Heart left ventricle (tissue), 16 donors: ENCODE measurements at regions not wholly inside any gene's neighbourhood (a gene's known extent, or its start where the extent isn't known, plus 50 kb on each side); places are given as distances from the start of the nearest gene placed in this dataset.

Experiments
- ATAC-seq, 4 donors: fragments of 200-7000 bp; cut with Tn5 transposase; one replicate each; pipeline ENCODE4 v1.9.1; 2020 to 2022; ENCODE audit warnings: moderate library complexity in 4 of 4, mild to moderate bottlenecking in 3 of 4, moderate number of reproducible peaks in 1 of 4
- DNase-seq, 5 donors: peaks; one replicate each; pipeline ENCODE4 v3.0.0-alpha.2; 2020
- H3K27ac ChIP-seq, 12 donors: fragments of 200-600 bp; sonication (generic) in 4 of 12; one replicate each; pipeline versions ENCODE4 v1.5.0 to v1.8.0; 2016 to 2022; ENCODE audit warnings: mild to moderate bottlenecking in 2 of 12
- H3K27me3 ChIP-seq, 9 donors: fragments of 200-600 bp; sonication (generic) in 2 of 9; one replicate each; pipeline versions ENCODE4 v1.5.1 to v1.8.0; 2016 to 2022; ENCODE audit warnings: mild to moderate bottlenecking in 3 of 9
- H3K36me3 ChIP-seq, 9 donors: fragments of 200-600 bp; sonication (generic) in 2 of 9; one replicate each; pipeline versions ENCODE4 v1.5.0 to v1.8.0; 2018 to 2022; ENCODE audit warnings: mild to moderate bottlenecking in 2 of 9
- H3K4me1 ChIP-seq, 12 donors: fragments of 200-600 bp; sonication (generic) in 4 of 12; one replicate each; pipeline versions ENCODE4 v1.5.0 to v1.8.0; 2016 to 2022; ENCODE audit warnings: mild to moderate bottlenecking in 3 of 12
- H3K4me3 ChIP-seq, 12 donors: fragments of 200-600 bp; sonication (generic) in 4 of 12; one replicate each; pipeline versions ENCODE4 v1.5.0 to v1.8.0; 2017 to 2022; ENCODE audit warnings: mild to moderate bottlenecking in 9 of 12, moderate library complexity in 4 of 12
- H3K9me3 ChIP-seq, 12 donors: fragments of 200-600 bp; sonication (generic) in 4 of 12; one replicate each; pipeline versions ENCODE4 v1.5.0 to v1.8.0; 2016 to 2022; ENCODE audit warnings: mild to moderate bottlenecking in 1 of 12
- POLR2A ChIP-seq, 2 donors: fragments of 450-650 bp; IDR thresholded peaks; one replicate each; pipeline ENCODE4 v1.6.1; 2017; ENCODE audit warnings: antibody characterized with exemption in 2 of 2, mild to moderate bottlenecking in 2 of 2, moderate library complexity in 2 of 2
- WGBS, 4 donors: extraction: QIAGEN DNeasy Blood & Tissue Kit in 2 of 4; methylation state at CpG; one replicate each; pipeline versions ENCODE4 v1.1.5 to v1.1.7; 2013 to 2018; 5-methylcytosine and 5-hydroxymethylcytosine counted together
- intact Hi-C, 10 donors: fragments of 100-400 bp; cut with DNase I; formaldehyde crosslinking; loops; one replicate each; pipeline versions ENCODE4 v1.11.1 to v1.14.2; 2022
- TF ChIP-seq, protein P1 (sequence below), 12 donors: fragments of 200-600 bp; sonication (generic) in 4 of 12; IDR thresholded peaks; one replicate each; pipeline versions ENCODE4 v1.5.0 to v1.8.0; 2018 to 2022; ENCODE audit warnings: antibody characterized with exemption in 12 of 12, mild to moderate bottlenecking in 5 of 12
- donor health status: ischemic (EF 13 %, LVEDD 7.1; RV severe dilation, severe dysfunction).
- donor health status: healthy with polysubstance abuse.
- donor health status: DM: no; HTN: yes; CAD: no.
- donor health status: DM: no; HTN: no; CAD: no.
- donor health status: ischemic (EF 25% LVEDD 6.9; RV normal size, moderate dysfunction).
- donor health status: ischemic (EF 25% LVEDD 5.7; RV mildly dilated, moderate dysfunction).
- donor health status: healthy.
- donor health status: DM: yes; HTN: yes; CAD: no.
- donor health status: ischemic (EF 35%, LVEDD 5.7; RV mildly dilated, moderate dysfunction).
- donor health status: nonischemic (EF 11% LVEDD 7.7; RV severe dilation, severe dysfunction).
- donor health status: DM: yes; HTN: yes; CAD: no.
- donor health status: PGD.
- donor health status: ischemic (EF 29% LVEDD 5.4; RV normal size, mild dysfunction).
- donor health status: nonischemic (EF 23%, LVEDD 6.1; RV moderate dilation, normal function).

DNA sequence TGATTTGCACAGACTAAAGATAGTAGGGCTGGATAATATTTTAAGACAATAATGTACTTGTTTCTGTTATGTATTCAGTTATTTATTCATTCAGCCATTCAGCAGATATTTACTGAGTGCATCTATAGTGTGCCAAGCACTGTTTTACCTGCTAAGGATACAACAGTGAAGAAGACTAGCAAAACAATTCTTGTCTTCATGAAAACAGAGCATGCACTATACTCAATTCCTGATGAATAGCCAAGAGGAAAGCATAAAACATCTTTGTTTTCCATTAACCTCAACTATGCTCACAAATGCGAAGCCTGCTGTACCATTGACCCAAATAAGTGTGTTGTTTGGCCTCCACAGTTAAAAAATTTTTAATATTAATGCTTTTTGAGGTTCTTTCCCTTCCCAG lies 436.7 kb downstream of the BCKDHB start:
- Histone ChIP-seq H3K9me3 (no peaks in the 10 kb centered on the region), H3K27ac (no peak overlapping the region), H3K36me3 (no peaks in the 10 kb centered on the region), H3K27me3 (no peaks in the 10 kb centered on the region), H3K4me3 (no peak overlapping the region), H3K4me1 (peaks cover 0 to 1% (median 0%) of the 10 kb centered on the region in 12 donors)
- no peak for TF ChIP-seq POLR2A (IDR thresholded peaks at IDR 0.05)
- TF ChIP-seq, protein P1, sequence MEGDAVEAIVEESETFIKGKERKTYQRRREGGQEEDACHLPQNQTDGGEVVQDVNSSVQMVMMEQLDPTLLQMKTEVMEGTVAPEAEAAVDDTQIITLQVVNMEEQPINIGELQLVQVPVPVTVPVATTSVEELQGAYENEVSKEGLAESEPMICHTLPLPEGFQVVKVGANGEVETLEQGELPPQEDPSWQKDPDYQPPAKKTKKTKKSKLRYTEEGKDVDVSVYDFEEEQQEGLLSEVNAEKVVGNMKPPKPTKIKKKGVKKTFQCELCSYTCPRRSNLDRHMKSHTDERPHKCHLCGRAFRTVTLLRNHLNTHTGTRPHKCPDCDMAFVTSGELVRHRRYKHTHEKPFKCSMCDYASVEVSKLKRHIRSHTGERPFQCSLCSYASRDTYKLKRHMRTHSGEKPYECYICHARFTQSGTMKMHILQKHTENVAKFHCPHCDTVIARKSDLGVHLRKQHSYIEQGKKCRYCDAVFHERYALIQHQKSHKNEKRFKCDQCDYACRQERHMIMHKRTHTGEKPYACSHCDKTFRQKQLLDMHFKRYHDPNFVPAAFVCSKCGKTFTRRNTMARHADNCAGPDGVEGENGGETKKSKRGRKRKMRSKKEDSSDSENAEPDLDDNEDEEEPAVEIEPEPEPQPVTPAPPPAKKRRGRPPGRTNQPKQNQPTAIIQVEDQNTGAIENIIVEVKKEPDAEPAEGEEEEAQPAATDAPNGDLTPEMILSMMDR (IDR thresholded peaks at IDR 0.05), result no peak
- WGBS, 4 donors, result 68 to 89% (median 77%) methylated on average over 1 of the region's 1 CpG
- intact Hi-C loops, result no loop called here
- ATAC-seq (no peak), DNase-seq (no peak)

DNA sequence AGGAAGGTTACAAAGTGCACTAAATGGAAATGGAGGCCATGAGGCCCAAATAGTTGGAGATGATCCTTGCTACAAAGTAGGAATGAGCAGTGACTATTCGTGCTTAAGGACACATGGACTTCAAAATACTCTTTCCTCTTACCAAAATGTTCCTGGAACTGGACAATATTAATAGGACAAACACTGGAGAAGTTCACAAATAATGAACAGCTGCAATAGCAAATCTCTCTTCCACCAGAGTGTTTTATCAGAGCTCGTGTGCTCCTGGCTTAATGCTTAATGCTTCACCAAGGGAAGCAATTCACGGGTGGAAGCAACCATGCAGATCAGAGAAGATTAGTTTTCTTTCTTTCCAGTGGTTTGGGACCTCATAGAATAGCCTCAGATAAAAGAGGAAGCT lies 435.4 kb downstream of the BCKDHB start:
- Histone ChIP-seq H3K9me3 (no peaks in the 10 kb centered on the region), H3K27me3 (no peaks in the 10 kb centered on the region), H3K36me3 (no peaks in the 10 kb centered on the region), H3K4me3 (no peak overlapping the region), H3K27ac (no peak overlapping the region), H3K4me1 (no peaks in the 10 kb centered on the region)
- intact Hi-C loops, result no loop called here
- no peak for TF ChIP-seq POLR2A (IDR thresholded peaks at IDR 0.05)
- DNase-seq (no peak), ATAC-seq (no peak)
- WGBS, 4 donors, result 34 to 66% (median 52%) methylated on average over 3 of the region's 3 CpGs

DNA sequence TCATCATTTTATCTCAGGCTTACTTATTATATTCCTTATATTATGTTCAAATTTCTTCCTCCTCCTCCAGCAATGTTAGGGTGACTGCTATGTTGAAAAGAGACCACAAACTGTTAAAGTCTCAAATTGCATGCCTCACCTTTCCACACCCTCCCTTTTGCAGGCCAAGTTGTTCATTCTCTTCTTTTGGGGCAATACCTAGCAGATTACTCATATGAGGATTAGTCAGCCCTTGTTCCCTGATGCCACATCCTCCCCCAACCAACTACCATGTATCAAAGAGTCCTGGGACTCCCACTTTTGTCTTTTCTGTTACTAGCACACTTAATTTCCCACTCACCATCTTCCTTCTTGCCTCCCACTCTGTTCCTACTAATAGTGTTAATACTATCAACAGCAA lies 434.7 kb downstream of the BCKDHB start:
- intact Hi-C loops, result no loop called here
- Histone ChIP-seq H3K4me1 (no peaks in the 10 kb centered on the region), H3K9me3 (peaks cover 0 to 6% (median 0%) of the 10 kb centered on the region in 12 donors), H3K4me3 (no peak overlapping the region), H3K27ac (no peak overlapping the region), H3K36me3 (no peaks in the 10 kb centered on the region), H3K27me3 (no peaks in the 10 kb centered on the region)
- DNase-seq (no peak), ATAC-seq (no peak)
- TF ChIP-seq POLR2A (IDR thresholded peaks at IDR 0.05), result no peak
- TF ChIP-seq, protein P1 (IDR thresholded peaks at IDR 0.05), result no peak

DNA sequence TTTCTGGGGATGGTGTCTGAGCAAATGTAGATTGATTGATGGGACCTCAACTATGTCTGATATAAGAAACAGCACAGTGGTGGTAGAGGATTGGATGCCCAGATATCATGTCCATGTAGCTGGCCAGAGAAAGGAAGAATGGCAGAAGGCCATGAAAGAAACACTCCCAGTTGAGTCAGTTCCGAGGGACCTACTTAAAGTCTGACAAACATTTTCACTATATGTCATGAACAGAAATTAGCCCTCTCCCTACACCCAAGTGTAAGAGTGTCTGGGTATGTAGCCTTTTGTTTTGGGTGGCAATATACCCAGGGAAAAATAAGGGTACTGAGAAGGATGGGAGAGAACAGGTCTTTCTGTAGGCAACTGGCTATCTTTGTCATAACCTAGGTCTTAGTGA lies 434.2 kb downstream of the BCKDHB start:
- Histone ChIP-seq H3K27ac (no peak overlapping the region), H3K9me3 (peaks cover 0 to 10% (median 0%) of the 10 kb centered on the region in 12 donors), H3K36me3 (no peaks in the 10 kb centered on the region), H3K4me3 (no peak overlapping the region), H3K4me1 (no peaks in the 10 kb centered on the region), H3K27me3 (no peaks in the 10 kb centered on the region)
- intact Hi-C loops, result no loop called here
- 83 to 95% (median 93%) methylated on average over 1 of the region's 1 CpG for WGBS, 4 donors
- DNase-seq, result no peak
- TF ChIP-seq POLR2A (IDR thresholded peaks at IDR 0.05), result no peak
- TF ChIP-seq, protein P1 (IDR thresholded peaks at IDR 0.05), result no peak
- ATAC-seq, result no peak
